Keratinocyte (primary cell): ENCODE measurements at regions not wholly inside any gene's neighbourhood (a gene's known extent, or its start where the extent isn't known, plus 50 kb on each side); places are given as distances from the start of the nearest gene placed in this dataset.

Source experiments
- EZH2 ChIP-seq: IDR thresholded peaks from one replicate; pipeline ENCODE4 v1.6.1; 2012; ENCODE audit warnings: inconsistent platforms, mild to moderate bottlenecking, low read length, moderate library complexity
- TF ChIP-seq, protein P1 (sequence below), 3 experiments: IDR thresholded peaks in 1 of 3; conservative IDR thresholded peaks in 1 of 3; optimal IDR thresholded peaks in 1 of 3; 2 replicates in 2 of 3; 3 replicates in 1 of 3; pipeline versions ENCODE3 to v1.5.1; 2011; ENCODE audit warnings: low read length in 3 of 3, mild to moderate bottlenecking in 3 of 3, moderate library complexity in 2 of 3, control low read depth in 1 of 3, inconsistent platforms in 1 of 3; ENCODE audit not compliant: insufficient read depth in 2 of 3; ENCODE audit errors: extremely low read depth in 1 of 3

DNA sequence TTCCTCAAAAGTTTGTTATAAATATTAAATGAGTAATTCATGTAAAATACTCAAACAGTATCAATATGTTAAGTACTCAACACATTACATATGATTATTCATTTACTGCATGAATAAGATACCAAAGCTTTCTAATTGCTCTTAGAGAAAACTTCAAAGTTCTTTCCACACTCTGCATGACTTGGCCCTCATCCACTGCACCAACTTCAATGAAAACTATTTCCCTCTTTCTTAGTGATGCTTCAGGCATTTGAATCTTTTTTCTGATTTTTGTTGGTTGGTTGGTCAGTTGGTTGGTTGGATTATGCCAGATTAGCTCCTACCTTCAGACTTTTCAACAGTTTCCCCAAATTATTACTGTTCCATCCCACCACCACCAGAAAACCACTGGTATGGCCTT, 314.7 kb upstream of the RGMB start:
- TF ChIP-seq, protein P1, sequence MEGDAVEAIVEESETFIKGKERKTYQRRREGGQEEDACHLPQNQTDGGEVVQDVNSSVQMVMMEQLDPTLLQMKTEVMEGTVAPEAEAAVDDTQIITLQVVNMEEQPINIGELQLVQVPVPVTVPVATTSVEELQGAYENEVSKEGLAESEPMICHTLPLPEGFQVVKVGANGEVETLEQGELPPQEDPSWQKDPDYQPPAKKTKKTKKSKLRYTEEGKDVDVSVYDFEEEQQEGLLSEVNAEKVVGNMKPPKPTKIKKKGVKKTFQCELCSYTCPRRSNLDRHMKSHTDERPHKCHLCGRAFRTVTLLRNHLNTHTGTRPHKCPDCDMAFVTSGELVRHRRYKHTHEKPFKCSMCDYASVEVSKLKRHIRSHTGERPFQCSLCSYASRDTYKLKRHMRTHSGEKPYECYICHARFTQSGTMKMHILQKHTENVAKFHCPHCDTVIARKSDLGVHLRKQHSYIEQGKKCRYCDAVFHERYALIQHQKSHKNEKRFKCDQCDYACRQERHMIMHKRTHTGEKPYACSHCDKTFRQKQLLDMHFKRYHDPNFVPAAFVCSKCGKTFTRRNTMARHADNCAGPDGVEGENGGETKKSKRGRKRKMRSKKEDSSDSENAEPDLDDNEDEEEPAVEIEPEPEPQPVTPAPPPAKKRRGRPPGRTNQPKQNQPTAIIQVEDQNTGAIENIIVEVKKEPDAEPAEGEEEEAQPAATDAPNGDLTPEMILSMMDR (optimal IDR thresholded peaks at IDR 0.05 in 1 of 3, IDR thresholded peaks at IDR 0.05 in 1 of 3, conservative IDR thresholded peaks at IDR 0.05 in 1 of 3; ENCODE audit: extremely low read depth in 1 of 3, insufficient read depth in 2 of 3, low read length in 3 of 3) = no peak
- TF ChIP-seq EZH2 = no peak
